ENCODE measurements at regions not wholly inside any gene's neighbourhood (a gene's known extent, or its start where the extent isn't known, plus 50 kb on each side); places are given as distances from the start of the nearest gene placed in this dataset.
"Not testable (repeated sequence)": the region's sequence is repeated elsewhere in the genome, so short reads cannot be mapped to it uniquely, and the experiment has no call there.

DNA sequence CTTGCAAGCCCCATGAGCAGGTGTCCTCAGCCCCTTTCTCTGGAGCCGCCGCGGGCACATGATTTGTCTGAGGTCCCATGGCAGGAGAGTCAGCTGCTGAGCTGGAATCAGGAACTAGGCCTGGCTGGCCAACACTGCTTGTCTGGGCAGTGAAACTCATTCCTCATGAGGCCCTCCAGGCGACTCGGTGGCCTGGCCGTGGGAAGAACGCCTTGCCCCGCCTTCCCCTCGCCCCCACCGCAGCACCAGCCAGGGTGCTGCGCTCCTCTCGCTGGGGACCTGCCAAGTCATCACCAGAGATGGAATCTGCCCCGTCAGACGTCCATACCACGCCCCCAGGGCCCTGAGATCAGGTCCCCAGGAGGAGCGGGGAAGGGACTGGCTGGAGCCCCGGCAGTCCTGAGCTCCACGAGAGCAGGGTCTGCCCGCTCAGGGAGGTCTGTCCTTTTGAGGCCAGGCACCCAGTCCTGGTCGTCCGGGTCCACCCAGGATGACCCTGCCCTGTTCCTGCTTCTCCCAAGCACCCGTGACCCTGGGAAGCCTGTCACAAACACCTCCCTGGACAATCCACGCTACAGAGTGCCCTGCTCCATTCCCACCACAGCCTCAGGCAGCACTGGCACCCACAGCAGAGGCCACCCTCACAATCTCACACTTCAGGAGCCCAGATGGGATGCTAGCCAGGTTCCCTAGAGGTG, 5414.5 kb upstream of the TPTE start:
- TF ChIP-seq, protein P1, sequence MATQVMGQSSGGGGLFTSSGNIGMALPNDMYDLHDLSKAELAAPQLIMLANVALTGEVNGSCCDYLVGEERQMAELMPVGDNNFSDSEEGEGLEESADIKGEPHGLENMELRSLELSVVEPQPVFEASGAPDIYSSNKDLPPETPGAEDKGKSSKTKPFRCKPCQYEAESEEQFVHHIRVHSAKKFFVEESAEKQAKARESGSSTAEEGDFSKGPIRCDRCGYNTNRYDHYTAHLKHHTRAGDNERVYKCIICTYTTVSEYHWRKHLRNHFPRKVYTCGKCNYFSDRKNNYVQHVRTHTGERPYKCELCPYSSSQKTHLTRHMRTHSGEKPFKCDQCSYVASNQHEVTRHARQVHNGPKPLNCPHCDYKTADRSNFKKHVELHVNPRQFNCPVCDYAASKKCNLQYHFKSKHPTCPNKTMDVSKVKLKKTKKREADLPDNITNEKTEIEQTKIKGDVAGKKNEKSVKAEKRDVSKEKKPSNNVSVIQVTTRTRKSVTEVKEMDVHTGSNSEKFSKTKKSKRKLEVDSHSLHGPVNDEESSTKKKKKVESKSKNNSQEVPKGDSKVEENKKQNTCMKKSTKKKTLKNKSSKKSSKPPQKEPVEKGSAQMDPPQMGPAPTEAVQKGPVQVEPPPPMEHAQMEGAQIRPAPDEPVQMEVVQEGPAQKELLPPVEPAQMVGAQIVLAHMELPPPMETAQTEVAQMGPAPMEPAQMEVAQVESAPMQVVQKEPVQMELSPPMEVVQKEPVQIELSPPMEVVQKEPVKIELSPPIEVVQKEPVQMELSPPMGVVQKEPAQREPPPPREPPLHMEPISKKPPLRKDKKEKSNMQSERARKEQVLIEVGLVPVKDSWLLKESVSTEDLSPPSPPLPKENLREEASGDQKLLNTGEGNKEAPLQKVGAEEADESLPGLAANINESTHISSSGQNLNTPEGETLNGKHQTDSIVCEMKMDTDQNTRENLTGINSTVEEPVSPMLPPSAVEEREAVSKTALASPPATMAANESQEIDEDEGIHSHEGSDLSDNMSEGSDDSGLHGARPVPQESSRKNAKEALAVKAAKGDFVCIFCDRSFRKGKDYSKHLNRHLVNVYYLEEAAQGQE (IDR thresholded peaks at IDR 0.05; ENCODE audit: borderline replicate concordance) = not testable (repeated sequence)
- TF ChIP-seq, protein P2, sequence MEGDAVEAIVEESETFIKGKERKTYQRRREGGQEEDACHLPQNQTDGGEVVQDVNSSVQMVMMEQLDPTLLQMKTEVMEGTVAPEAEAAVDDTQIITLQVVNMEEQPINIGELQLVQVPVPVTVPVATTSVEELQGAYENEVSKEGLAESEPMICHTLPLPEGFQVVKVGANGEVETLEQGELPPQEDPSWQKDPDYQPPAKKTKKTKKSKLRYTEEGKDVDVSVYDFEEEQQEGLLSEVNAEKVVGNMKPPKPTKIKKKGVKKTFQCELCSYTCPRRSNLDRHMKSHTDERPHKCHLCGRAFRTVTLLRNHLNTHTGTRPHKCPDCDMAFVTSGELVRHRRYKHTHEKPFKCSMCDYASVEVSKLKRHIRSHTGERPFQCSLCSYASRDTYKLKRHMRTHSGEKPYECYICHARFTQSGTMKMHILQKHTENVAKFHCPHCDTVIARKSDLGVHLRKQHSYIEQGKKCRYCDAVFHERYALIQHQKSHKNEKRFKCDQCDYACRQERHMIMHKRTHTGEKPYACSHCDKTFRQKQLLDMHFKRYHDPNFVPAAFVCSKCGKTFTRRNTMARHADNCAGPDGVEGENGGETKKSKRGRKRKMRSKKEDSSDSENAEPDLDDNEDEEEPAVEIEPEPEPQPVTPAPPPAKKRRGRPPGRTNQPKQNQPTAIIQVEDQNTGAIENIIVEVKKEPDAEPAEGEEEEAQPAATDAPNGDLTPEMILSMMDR (IDR thresholded peaks at IDR 0.05; ENCODE audit: poor library complexity, severe bottlenecking) = not testable (repeated sequence)
